ENCODE measurements at regions not wholly inside any gene's neighbourhood (a gene's known extent, or its start where the extent isn't known, plus 50 kb on each side); places are given as distances from the start of the nearest gene placed in this dataset.

- Histone ChIP-seq H3K36me3 (ENCODE audit: insufficient read depth, low read length) (no peaks in the 10 kb centered on the region), H3K27me3 (ENCODE audit: control insufficient read depth in 1 of 2, insufficient read depth in 2 of 2, low read length in 2 of 2) (peaks cover 0 to 4% of the 10 kb centered on the region in 2 experiments), H3K4me3 (ENCODE audit: low read length) (no peak overlapping the region), H3K9me3 (ENCODE audit: control insufficient read depth in 1 of 2, insufficient read depth in 1 of 2, low read length in 2 of 2) (no peaks in the 10 kb centered on the region), H3K27ac (ENCODE audit: low read depth in 1 of 2, low read length in 2 of 2) (no peak overlapping the region), H3K4me1 (ENCODE audit: insufficient read depth, low read length) (no peaks in the 10 kb centered on the region)
- intact Hi-C loops (cut with DNase I, micrococcal nuclease), result no loop called here
- no peaks in the 10 kb centered on the region for H3K36me3 Mint-ChIP-seq (ENCODE audit: low read depth)
- ATAC-seq (ENCODE audit: poor library complexity) (no peak), DNase-seq (no peak)
- no peaks in the 10 kb centered on the region for H3K9me3 Mint-ChIP-seq
- no peak overlapping the region for H3K27ac Mint-ChIP-seq
- no peaks in the 10 kb centered on the region for H3K4me1 Mint-ChIP-seq (ENCODE audit: low read depth)
- H3K27me3 Mint-ChIP-seq, result no peaks in the 10 kb centered on the region
- POLR2A ChIA-PET, result no interaction called here
- H3K4me3 Mint-ChIP-seq, result no peak overlapping the region
- CTCF ChIA-PET, result no interaction called here
- no peak for TF ChIP-seq CTCF (IDR thresholded peaks at IDR 0.05)
These were observed 146.5 kb downstream of the RGS9 start for GRCh38 chr17:65283704-65284103.

GRCh38 chr17:65279456-65279855 is 142.3 kb downstream of the RGS9 start:
- peaks cover 19% of the 10 kb centered on the region for H3K27me3 Mint-ChIP-seq
- ATAC-seq (ENCODE audit: poor library complexity), result no peak
- Histone ChIP-seq H3K27me3 (ENCODE audit: control insufficient read depth in 1 of 2, insufficient read depth in 2 of 2, low read length in 2 of 2) (peaks cover 0 to 4% of the 10 kb centered on the region in 2 experiments), H3K9me3 (ENCODE audit: control insufficient read depth in 1 of 2, insufficient read depth in 1 of 2, low read length in 2 of 2) (no peaks in the 10 kb centered on the region), H3K4me1 (ENCODE audit: insufficient read depth, low read length) (no peaks in the 10 kb centered on the region), H3K36me3 (ENCODE audit: insufficient read depth, low read length) (no peaks in the 10 kb centered on the region), H3K27ac (ENCODE audit: low read depth in 1 of 2, low read length in 2 of 2) (no peak overlapping the region), H3K4me3 (ENCODE audit: low read length) (no peak overlapping the region)
- intact Hi-C loops (cut with DNase I, micrococcal nuclease), result loop anchor here in 1 of 2 experiments (5.0 kb wide), 1 partner anchor 888 kb away; no protein-coding TSS in a partner anchor
- H3K9me3 Mint-ChIP-seq, result no peaks in the 10 kb centered on the region
- ChIA-PET POLR2A (interaction anchor here (0.6 kb wide), 1 partner anchor 113 kb away, joined by 3 read pairs; no protein-coding TSS in a partner anchor), CTCF (no interaction called here)
- no peak overlapping the region for H3K4me3 Mint-ChIP-seq
- H3K36me3 Mint-ChIP-seq (ENCODE audit: low read depth), result no peaks in the 10 kb centered on the region
- TF ChIP-seq CTCF (IDR thresholded peaks at IDR 0.05), result no peak
- peaks cover 12% of the 10 kb centered on the region for H3K4me1 Mint-ChIP-seq (ENCODE audit: low read depth)
- DNase-seq, result no peak
- no peak overlapping the region for H3K27ac Mint-ChIP-seq

- Histone ChIP-seq H3K36me3 (ENCODE audit: insufficient read depth, low read length) (no peaks in the 10 kb centered on the region), H3K9me3 (ENCODE audit: control insufficient read depth in 1 of 2, insufficient read depth in 1 of 2, low read length in 2 of 2) (no peaks in the 10 kb centered on the region), H3K27ac (ENCODE audit: low read depth in 1 of 2, low read length in 2 of 2) (no peak overlapping the region), H3K27me3 (ENCODE audit: control insufficient read depth in 1 of 2, insufficient read depth in 2 of 2, low read length in 2 of 2) (peaks cover 0 to 2% of the 10 kb centered on the region in 2 experiments), H3K4me1 (ENCODE audit: insufficient read depth, low read length) (no peaks in the 10 kb centered on the region), H3K4me3 (ENCODE audit: low read length) (no peak overlapping the region)
- DNase-seq (no peak), ATAC-seq (ENCODE audit: poor library complexity) (no peak)
- ChIA-PET CTCF (no interaction called here), POLR2A (no interaction called here)
- Mint-ChIP-seq H3K36me3 (ENCODE audit: low read depth) (no peaks in the 10 kb centered on the region), H3K27ac (no peak overlapping the region), H3K4me3 (no peak overlapping the region), H3K4me1 (ENCODE audit: low read depth) (peaks cover 12% of the 10 kb centered on the region), H3K9me3 (no peaks in the 10 kb centered on the region), H3K27me3 (peaks cover 19% of the 10 kb centered on the region)
- no peak for TF ChIP-seq CTCF (IDR thresholded peaks at IDR 0.05)
- intact Hi-C loops (cut with DNase I, micrococcal nuclease), result loop anchor here (1.0 to 5.0 kb wide), 2 partner anchors 886 to 888 kb away; no protein-coding TSS in a partner anchor
These were observed 141.6 kb downstream of the RGS9 start for GRCh38 chr17:65278820-65279184.
